Suprapubic skin (tissue), 4 donors: ENCODE measurements at regions not wholly inside any gene's neighbourhood (a gene's known extent, or its start where the extent isn't known, plus 50 kb on each side); places are given as distances from the start of the nearest gene placed in this dataset.
A peak's percentile ranks its signal among the peaks of the same experiment; 100 is the strongest.
"Not testable (repeated sequence)": the region's sequence is repeated elsewhere in the genome, so short reads cannot be mapped to it uniquely, and the experiment has no call there.

Experiments used
- DNase-seq, 2 donors: peaks; one replicate each; pipeline ENCODE4 v3.0.0-alpha.2; 2019; ENCODE audit warnings: low spot score in 2 of 2
- H3K27ac ChIP-seq: fragments of 200-600 bp; sonication (generic); one replicate; pipeline ENCODE4 v1.5.1; 2019
- H3K27me3 ChIP-seq: fragments of 200-600 bp; sonication (generic); one replicate; pipeline ENCODE4 v1.5.1; 2019
- H3K36me3 ChIP-seq: fragments of 200-600 bp; sonication (generic); one replicate; pipeline ENCODE4 v1.5.1; 2019
- H3K4me1 ChIP-seq: fragments of 200-600 bp; sonication (generic); one replicate; pipeline ENCODE4 v1.5.1; 2019
- H3K4me3 ChIP-seq: fragments of 200-600 bp; sonication (generic); one replicate; pipeline ENCODE4 v1.5.1; 2019; ENCODE audit warnings: mild to moderate bottlenecking
- H3K9me3 ChIP-seq: fragments of 200-600 bp; sonication (generic); one replicate; pipeline ENCODE4 v1.5.1; 2019
- CTCF ChIP-seq, 2 donors: fragments of 200-600 bp in 1 of 2; fragments of 450-650 bp in 1 of 2; sonication (generic) in 1 of 2; IDR thresholded peaks; one replicate each; pipeline ENCODE4 v1.5.1; 2016 to 2019; ENCODE audit warnings: antibody characterized with exemption in 2 of 2, mild to moderate bottlenecking in 1 of 2, moderate library complexity in 1 of 2
- EP300 ChIP-seq: sonication (generic); formaldehyde crosslinking; IDR thresholded peaks from one replicate; pipeline ENCODE4 v1.6.1; 2017; ENCODE audit warnings: antibody characterized with exemption
- POLR2A ChIP-seq, 2 donors: fragments of 450-650 bp; IDR thresholded peaks; one replicate each; pipeline ENCODE4 v1.6.1; 2017; ENCODE audit warnings: antibody characterized with exemption in 2 of 2, mild to moderate bottlenecking in 2 of 2, moderate library complexity in 2 of 2
- POLR2AphosphoS5 ChIP-seq, 3 donors: sonication (generic); formaldehyde crosslinking; IDR thresholded peaks; one replicate each; pipeline ENCODE4 v1.6.1; 2017; ENCODE audit warnings: antibody characterized with exemption in 3 of 3
- WGBS: methylation state at CpG from one replicate; pipeline ENCODE4 v1.1.5; 2018; 5-methylcytosine and 5-hydroxymethylcytosine counted together

GRCh38 chr12:68536885-68537485 is 73.7 kb upstream of the RAP1B start:
- Histone ChIP-seq H3K4me3 (no peak overlapping the region), H3K36me3 (no peaks in the 10 kb centered on the region), H3K4me1 (peaks cover 15% of the 10 kb centered on the region), H3K27ac (no peak overlapping the region), H3K9me3 (no peaks in the 10 kb centered on the region), H3K27me3 (no peaks in the 10 kb centered on the region)
- no peak for DNase-seq
- 90% methylated on average over 6 of the region's 6 CpGs for WGBS
- TF ChIP-seq CTCF (IDR thresholded peaks at IDR 0.05) (no peak), POLR2AphosphoS5 (IDR thresholded peaks at IDR 0.05) (no peak), EP300 (no peak), POLR2A (IDR thresholded peaks at IDR 0.05) (no peak)

- WGBS: 89% methylated on average over 2 of the region's 2 CpGs
- H3K4me1 ChIP-seq: peaks cover 15% of the 10 kb centered on the region
- H3K4me3 ChIP-seq: no peak overlapping the region
- TF ChIP-seq POLR2A (IDR thresholded peaks at IDR 0.05): no peak
- TF ChIP-seq EP300: no peak
- no peak for TF ChIP-seq POLR2AphosphoS5 (IDR thresholded peaks at IDR 0.05)
- TF ChIP-seq CTCF (IDR thresholded peaks at IDR 0.05): no peak
- no peak overlapping the region for H3K27ac ChIP-seq
- no peaks in the 10 kb centered on the region for H3K27me3 ChIP-seq
- H3K9me3 ChIP-seq: no peaks in the 10 kb centered on the region
- no peak for DNase-seq
- H3K36me3 ChIP-seq: no peaks in the 10 kb centered on the region
These were observed 73.1 kb upstream of the RAP1B start for GRCh38 chr12:68537571-68537970.

GRCh38 chr12:68538726-68539614 is 71.7 kb upstream of the RAP1B start:
- peak overlapping the region; percentile 85 for H3K27ac ChIP-seq
- DNase-seq: peak; percentile 62 to 84
- H3K9me3 ChIP-seq: no peaks in the 10 kb centered on the region
- peak overlapping the region; percentile 33 for H3K4me3 ChIP-seq
- no peaks in the 10 kb centered on the region for H3K36me3 ChIP-seq
- H3K27me3 ChIP-seq: no peaks in the 10 kb centered on the region
- H3K4me1 ChIP-seq: peaks cover 12% of the 10 kb centered on the region
- TF ChIP-seq POLR2A (IDR thresholded peaks at IDR 0.05): no peak
- TF ChIP-seq CTCF (IDR thresholded peaks at IDR 0.05): no peak
- TF ChIP-seq POLR2AphosphoS5 (IDR thresholded peaks at IDR 0.05): no peak
- TF ChIP-seq EP300: no peak
- 20% methylated on average over 11 of the region's 11 CpGs for WGBS

- no peaks in the 10 kb centered on the region for H3K9me3 ChIP-seq
- peak overlapping the region; percentile 33 for H3K4me3 ChIP-seq
- no peak for DNase-seq
- no peaks in the 10 kb centered on the region for H3K27me3 ChIP-seq
- H3K27ac ChIP-seq: no peak overlapping the region
- TF ChIP-seq CTCF (IDR thresholded peaks at IDR 0.05) (no peak), POLR2A (IDR thresholded peaks at IDR 0.05) (no peak), POLR2AphosphoS5 (IDR thresholded peaks at IDR 0.05) (no peak), EP300 (no peak)
- no peaks in the 10 kb centered on the region for H3K36me3 ChIP-seq
- 67% methylated on average over 1 of the region's 1 CpG for WGBS
- H3K4me1 ChIP-seq: peaks cover 12% of the 10 kb centered on the region
These were observed 71.1 kb upstream of the RAP1B start for GRCh38 chr12:68539615-68539952.

GRCh38 chr12:68540768-68541167 is 69.9 kb upstream of the RAP1B start:
- not testable (repeated sequence) for H3K36me3 ChIP-seq, H3K27ac ChIP-seq, H3K9me3 ChIP-seq, H3K27me3 ChIP-seq, H3K4me3 ChIP-seq, DNase-seq
- peaks cover 12% of the 10 kb centered on the region for H3K4me1 ChIP-seq
- 100% methylated on average over 3 of the region's 5 CpGs for WGBS

GRCh38 chr12:68547318-68547717 is 63.4 kb upstream of the RAP1B start:
- not testable (repeated sequence) for H3K4me3 ChIP-seq, H3K27ac ChIP-seq, H3K4me1 ChIP-seq, H3K9me3 ChIP-seq, DNase-seq, H3K27me3 ChIP-seq, H3K36me3 ChIP-seq
- 86% methylated on average over 3 of the region's 3 CpGs for WGBS

- H3K4me3 ChIP-seq, H3K27me3 ChIP-seq, H3K9me3 ChIP-seq, DNase-seq, H3K4me1 ChIP-seq, H3K36me3 ChIP-seq, H3K27ac ChIP-seq: not testable (repeated sequence)
- WGBS: 87% methylated on average over 2 of the region's 2 CpGs
These were observed 58.0 kb upstream of the RAP1B start for GRCh38 chr12:68552605-68553195.
